NCI-H510A (cell line): ENCODE measurements at regions not wholly inside any gene's neighbourhood (a gene's known extent, or its start where the extent isn't known, plus 50 kb on each side); places are given as distances from the start of the nearest gene placed in this dataset.

ENCODE experiments used
- DNase-seq: peaks from one replicate; lab custom pipeline; 2025; lab: John Stamatoyannopoulos, UW

DNA sequence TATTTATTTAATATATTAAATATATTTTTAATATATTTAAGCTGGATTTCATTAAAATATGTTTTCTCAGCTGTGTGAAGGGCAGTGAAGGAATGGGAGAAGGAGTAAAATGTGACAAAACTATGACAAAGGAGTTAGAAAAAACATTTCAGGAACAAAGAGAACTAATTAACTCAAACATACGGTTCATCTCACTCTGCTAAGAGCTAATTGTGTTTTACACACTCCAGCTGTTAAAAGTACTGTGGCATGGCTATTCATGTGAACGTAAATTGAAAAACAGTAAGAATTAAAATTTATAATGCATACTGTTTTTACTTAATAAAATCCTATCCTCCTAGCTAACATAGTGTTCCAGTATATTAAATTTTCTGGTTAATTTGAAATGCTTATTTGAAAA, 262.5 kb upstream of the GNAI1 start:
- no peak for DNase-seq

DNA sequence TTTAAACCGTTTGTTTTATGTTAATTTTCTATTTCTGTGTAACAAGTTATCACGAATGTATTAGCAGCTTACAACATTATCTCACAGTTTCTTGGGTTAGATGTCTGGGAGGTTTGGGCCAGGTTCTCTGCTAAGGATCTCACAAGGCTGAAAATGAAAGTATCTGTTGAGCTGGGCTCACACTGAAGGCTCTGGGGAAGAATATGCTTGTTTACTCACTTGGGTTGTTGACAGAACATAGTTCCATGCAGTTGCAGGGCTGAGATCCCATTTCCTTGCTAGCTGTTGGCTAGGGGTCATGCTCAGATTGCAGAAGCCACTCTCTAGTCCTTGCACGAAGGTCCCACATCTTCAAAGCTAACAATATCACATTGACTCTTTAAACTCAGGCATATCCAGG, 266.6 kb upstream of the GNAI1 start:
- no peak for DNase-seq

DNA sequence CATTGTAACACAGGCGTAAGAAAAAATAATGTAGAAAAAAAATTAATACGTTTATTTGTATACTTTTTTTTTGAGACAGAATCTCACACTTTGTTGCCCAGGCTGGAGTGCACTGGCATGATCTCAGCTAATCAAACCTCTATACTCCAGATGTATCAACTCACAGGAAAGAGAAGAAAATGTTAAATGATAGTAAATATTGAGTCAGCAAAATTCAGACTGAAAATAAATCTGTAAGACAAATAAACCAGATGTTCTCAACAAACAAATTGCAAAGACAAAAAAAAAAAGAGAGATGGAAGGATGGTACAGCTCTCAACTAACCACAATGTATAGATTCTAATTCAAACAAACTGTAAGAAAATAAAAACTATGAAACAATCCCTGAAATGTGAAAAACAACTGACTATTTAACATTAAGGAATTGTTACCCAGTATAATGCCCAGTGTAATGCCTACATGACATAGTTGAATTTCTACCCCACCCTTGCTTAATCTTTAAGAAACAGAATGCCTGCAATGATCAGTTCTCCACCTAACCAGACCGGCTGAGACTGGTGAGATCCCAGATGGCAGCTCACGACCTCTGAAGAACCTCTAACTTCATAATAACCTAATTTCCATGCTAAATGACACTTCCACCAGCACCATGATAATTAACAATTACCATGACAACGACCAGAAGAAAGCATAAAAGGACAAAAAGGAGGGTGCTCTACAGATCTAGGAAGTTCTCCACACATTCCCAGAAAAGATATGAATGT, 272.0 kb upstream of the GNAI1 start:
- DNase-seq: no peak

DNA sequence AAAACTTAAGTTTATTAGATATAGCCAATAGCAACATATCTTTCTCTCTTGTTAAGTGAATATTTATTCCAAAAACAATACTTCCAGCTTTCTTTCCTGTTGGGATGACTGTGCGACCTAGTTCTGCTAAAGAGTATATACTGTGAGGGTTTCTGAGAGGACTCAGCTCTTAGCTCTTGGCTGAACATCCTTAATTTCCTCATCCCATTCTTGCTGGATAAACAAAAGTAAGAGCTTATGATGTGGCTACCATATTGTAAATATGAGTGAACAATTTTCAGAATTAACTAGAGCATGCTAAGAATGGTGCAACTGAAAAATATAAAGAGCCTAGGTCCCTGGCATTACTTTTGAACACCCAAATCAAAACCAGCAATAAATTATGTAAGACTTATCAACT, 279.5 kb upstream of the GNAI1 start:
- no peak for DNase-seq

DNA sequence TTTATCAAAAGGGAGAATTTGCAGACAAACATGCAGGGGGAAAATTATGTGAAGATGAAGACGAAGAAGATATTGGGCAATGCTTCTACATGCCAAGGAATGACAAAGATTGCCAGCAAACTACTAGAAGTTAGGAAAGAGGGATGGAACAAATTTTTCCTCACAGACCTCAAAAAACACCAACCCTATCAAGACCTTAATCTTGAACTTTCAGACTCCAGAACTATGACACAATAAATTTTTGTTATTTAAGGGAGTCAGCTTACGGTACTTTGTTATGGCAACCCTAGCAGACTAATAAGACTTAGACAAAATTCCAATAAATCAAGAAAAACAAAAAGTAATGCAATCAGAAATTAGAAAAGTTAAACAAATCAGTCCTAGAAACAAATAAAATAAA, 280.0 kb upstream of the GNAI1 start:
- DNase-seq: no peak

DNA sequence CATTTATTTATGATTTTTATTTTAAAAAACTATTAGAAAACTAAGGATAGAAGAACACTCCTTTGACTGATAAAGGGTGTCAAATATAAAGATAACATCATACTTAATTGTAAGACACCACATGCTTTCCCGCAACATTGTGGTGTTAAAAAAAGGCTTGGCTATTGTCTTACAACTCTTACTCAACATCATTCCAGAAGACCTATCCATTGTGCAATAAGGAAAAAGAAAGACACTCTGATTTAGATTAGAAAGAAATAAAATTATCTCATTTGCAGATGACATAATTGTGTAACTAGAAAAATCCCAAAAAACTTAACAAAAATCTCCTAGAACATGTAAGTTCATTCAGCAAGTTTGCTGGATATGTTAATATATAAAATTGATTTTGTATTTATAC, 296.7 kb upstream of the GNAI1 start:
- no peak for DNase-seq

DNA sequence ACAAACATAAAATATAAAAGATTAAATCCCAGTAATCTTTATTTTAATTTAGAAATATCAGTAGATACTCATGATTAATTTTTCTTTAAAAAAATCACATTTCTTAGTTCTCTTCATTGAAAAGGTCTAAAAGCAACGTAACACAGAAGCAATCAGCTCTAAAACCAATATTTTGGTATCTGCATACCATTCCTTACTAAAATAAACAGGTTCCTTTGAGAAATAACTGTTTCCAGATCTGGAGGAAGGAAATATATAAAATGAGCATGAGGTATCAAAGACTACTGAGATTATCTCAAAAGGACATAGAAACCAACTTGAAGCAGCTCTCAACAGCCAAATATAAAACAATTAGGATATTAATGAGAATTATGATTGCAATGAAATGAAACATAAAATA, 301.0 kb upstream of the GNAI1 start:
- no peak for DNase-seq

DNA sequence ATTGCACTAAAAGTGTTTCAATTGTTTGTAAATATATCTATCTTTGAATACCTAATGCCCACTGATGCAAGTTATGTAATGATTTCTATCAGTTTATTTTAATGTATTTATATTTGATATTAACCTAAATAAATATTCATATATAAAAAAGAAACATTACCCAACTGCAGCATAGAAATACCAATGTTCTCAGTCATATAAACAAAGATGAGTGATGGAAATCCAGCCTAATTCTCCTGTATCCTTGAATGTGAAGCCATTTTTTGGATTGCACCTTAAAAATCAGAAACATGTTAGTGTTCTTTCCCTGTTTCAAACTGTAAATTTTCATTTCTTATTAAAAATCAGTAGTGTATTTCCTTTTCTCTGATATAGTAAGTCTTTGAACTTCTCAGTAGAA, 305.8 kb upstream of the GNAI1 start:
- no peak for DNase-seq

DNA sequence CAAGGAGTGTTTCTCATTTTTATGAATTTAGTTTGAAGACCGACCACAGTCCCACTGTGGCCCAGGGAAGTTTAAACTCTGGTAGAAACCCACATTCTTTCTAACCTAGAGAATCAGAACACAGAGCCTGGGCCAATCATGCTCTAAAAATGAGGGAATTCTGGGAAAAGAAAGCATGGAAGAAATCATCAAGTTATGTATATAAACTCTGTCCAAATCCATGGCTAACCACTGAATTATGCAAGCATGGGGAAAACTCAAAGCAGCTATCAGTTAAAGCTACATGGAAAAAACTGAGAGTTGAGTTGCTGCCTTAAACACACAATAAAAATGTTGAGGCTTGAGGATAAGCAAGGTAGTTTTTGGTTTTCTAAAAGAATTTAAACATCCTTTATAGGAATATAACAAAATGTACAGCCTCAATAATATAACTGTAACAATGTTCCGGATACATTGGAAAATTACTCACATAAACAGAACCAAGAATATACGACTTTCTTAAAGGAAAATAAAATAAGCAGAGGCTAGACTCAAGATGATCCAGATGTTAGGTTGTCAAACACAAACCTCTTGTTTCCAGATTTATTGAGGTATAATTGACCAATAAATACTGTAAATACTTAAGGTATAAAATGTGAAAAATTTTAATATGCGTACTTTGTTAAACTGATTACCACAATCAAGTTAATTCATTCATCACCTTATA, 311.2 kb upstream of the GNAI1 start:
- no peak for DNase-seq

DNA sequence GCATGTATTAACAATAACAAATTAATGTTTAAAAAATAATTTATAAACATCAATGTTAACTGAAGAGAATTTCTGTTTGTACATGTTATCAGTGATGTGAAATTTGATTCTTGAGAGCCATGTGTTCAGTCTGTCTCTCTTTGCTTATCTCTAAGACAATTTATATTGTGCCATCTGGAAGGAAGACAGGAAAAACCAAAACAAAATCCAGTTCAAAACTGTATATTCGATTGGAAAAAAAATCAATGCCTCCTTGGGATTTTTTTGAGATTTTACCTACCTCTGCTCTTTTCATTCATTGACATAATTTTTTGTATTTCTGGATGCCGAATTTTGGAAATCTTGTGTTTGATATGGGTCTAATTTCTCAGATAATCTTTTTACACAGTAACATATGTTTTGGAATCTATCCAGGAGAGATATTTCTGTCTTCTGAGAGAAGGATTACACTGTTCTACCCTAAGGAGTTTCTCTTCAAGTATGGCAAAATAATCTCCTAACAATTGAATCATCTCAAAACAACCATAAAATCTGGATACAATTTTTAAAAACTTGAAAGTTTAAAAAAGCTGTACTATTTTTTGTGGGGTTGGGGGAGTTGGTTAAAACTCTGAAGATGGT, 311.9 kb upstream of the GNAI1 start:
- DNase-seq: no peak

DNA sequence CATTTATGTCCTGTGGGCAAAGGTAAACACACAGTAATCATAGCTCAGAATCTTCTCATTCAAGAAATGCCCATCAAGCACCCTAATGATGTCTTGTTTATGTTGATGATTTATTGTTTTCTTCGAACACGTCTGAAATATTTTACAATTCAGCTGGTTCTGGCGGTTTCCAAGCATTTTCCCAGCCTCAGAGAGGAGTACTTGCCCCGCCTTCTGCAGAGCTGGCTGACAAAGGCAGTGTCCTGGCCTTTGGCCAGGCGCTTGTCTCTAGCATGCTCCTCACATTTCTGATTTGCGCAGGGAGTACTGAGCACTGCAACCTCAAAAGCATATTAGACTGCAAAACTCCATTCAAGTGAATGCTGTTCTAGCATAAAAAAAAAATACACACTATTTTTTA, 314.2 kb upstream of the GNAI1 start:
- DNase-seq: peak; percentile 45

DNA sequence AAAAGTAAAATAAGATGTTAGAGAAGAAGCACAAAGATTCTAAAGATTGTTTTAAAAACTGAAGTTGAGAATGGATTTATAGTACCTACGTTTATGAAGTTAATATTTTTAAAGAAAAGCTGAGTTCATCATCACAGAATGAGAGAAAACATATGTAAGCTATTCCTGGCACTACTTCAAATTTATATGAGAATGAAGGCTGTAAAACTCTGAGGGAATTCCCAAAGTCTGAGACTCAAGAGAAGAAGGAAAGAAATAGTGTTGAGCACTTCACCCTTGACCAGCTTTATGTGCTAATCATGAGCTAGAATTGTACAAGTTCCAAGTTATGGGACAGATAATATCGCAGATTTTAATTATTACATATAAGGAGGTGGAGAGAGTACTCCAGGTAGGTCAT, 323.7 kb upstream of the GNAI1 start:
- DNase-seq: no peak

DNA sequence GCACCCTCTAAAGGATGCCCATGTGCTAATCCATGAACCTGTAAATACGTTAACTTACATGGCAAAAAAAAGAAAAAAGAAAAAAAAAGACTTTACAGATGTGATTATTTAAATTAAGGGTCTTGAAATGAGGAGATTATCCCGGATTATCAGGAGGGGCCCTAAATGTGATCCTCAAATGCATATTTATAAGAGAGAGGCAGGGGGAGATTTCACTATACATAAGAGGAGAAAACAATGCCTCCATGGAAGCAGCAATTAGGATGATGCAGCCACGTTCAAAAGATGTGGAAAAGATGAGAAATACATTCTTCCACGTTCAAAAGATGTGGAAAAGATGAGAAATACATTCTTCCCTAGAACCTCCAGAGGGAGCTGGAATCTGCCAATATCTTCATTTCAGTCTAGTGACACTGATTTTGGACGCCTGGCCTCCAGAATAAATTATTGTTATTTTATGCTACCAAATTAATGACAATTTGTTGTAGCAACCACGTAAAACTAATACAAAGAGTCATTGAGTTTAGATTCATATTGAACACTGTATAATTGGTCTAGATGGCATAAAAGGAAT, 328.4 kb upstream of the GNAI1 start:
- DNase-seq: no peak

DNA sequence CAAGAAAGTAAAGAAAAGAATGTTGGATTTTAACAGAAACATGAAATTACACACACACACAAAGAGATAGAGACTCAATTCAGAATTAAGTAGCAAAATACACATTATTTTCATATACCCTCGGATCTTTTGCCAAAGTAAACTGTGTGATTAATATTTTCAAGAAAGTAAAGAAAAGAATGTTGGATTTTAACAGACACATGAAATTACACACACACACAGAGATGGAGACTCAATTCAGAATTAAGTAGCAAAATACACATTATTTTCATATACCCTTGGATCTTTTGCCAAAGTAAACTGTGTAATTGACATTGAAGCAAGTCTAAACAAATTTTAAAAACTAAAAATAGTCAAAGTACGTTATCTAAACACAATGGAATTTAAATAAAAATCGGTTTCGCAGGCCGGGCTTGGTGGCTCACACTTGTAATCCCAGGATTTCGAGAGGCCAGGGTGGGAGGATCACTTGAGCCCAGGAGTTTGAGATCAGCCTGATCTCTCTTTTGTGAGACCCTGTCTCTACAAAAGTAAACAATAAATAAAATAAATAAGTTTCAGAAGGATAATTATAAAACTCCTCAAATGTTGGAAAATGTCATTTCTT, 337.3 kb upstream of the MAGI2 start:
- no peak for DNase-seq

DNA sequence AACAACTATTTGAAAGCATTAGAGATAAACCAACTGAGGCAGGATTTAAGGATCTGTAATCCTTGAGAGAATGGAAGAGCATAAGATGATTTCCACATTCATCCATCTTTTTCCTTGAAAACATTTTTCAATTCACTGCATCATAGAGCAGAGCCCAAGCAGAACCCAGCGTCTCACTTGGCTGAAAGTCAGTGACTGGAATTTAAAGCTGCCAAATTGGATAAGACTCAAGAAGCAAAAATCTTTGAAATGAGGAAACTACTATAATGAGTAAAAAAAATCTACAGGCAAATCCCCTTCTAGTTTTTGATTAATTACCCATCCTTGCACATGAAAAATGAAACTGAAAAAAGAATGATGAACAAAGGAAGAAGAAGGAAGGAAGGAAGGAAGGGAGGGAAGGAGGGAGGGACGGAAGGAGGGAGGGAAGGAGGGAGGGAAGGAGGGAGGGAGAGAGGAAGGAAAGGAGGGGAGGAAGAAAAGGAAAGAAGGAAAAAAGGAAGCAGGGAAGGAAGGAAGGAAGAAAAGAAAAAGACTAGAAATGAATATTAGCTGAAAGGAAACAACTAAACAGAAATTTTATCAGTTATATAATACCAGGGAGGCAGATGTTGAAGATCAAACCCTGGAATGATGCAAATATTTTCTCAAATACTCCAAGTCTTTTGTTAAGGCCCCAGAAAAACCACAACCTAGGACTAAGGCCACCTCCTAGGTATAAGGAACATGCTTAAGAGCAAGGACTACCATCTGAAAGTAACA, 336.3 kb upstream of the MAGI2 start:
- DNase-seq: no peak

DNA sequence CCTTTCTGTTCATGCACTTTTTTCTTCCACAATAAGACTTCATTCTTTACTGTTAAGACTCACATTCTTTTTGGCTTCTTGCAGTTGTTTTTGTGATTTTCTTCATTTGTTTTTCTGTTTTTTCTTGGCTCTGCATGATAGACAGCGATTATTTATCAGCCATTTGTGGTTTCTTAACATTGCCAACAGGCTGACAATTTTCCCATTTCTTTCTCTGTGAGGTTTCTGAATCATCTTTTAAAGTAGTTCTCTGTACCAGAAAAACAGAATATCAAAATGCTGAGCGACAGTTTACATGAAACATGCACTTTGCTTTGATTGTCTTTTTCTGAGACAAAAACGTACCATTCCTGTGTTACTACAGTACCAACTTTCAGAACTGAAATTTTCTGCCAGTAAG, 334.2 kb upstream of the MAGI2 start:
- no peak for DNase-seq

DNA sequence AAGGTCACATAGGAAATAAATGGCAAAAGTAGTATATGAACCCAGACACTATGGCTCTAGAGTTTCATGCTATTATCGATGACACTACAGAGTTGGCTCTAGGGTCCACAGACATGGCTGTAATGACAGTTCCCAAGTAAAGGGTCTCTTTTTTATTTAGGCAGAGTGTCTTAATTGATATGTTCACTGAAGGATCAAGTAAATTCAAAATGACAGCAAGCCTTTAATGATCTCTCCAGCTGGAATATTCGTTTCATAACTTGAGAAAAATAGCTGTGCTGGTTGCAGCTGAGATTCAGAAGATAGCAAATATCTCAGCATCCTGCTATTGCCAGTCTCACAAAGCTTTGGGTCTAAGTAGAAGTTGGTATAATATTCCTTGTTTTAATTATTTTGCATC, 333.6 kb upstream of the MAGI2 start:
- DNase-seq: no peak

DNA sequence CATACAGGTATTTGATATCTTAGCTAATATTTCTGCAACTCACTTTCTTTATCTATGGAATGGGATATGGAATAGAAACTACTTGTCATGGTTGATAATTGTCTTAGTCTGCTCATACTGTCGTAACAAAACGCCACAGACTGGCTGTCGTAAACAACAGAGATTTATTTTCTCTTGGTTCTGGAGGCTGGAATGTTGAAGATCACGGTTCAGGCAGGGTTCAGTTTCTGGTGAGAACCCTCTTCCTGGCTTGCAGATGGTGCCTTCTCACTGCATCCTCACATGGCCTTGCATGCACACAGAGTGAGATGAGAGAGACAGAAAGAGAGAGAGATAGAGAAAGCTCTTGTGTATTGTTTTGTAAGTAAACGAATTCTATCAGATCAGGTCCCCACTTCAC, 332.7 kb upstream of the MAGI2 start:
- DNase-seq: no peak

DNA sequence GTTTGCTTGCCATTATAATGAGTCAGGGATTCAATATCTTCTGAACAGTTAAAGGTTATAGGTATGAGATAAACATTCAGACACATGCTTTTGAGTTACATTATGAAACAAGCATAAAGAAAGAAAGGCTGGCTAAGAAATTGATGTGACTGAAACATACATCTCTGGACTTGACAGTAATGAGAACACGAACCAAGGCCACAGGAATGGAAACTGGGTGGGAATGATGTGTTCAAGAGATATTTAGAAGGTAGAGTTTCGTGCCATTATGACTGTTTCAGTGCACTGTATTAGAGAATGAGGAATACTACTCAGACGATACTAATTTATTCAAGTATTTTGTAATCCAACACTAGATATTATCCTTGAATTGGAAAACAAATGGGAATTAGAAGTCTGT, 332.1 kb upstream of the MAGI2 start:
- no peak for DNase-seq

DNA sequence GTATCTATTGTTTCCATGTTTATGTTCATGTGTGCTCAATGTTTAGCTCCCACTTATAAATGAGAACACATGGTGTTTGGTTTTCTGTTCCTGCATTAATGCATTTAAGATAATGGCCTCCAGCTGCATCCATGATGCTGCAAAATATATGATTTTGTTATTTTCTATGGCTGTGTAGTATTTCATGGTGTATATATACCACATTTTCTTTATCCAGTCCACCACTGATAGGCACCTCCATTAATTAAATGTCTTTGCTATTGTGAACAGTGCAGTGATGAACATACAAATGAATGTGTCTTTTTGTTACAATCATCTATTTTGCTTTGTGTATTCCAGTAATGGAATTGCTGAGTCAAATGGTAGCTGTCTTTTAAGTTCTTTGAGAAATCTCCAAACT, 329.4 kb upstream of the MAGI2 start:
- no peak for DNase-seq

DNA sequence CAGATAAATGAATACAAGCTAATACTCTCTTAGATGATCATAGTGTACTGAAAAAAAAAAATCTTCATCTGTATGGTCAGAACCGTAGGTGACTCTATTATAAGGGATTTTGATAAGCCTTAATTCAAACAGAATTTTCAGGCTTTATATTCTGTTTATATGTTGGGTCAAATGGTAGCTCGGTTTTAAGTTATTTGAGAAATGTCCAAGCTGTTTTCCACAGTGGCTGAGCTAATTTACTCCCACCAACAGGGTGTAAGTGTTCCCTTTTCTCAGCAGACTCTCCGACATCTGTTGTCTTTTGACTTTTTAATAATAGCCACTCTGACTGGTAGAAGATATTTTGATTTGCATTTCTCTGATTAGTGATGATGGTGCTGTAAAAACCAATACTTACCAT, 328.8 kb upstream of the MAGI2 start:
- DNase-seq: no peak

DNA sequence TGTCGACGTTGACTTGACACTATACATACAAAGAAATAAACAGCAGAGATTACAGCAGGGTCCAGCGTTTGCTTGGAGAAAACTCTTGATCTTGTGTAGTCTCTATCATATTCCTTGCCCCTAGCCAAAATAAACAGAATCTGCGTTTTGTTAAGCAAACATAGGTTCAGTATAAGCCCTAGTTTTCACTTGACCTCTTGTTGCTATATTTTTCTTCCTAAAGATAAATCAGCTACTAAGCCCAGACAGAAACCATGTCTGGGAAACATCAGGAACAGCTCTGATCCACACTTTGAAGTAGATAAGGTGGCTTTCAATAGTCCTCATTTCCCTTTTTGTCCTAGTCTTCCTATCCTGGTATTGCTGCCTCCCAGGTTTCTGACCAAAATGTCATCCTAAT, 328.2 kb upstream of the MAGI2 start:
- no peak for DNase-seq
